ENCODE measurements at regions not wholly inside any gene's neighbourhood (a gene's known extent, or its start where the extent isn't known, plus 50 kb on each side); places are given as distances from the start of the nearest gene placed in this dataset.

- no peak for TF ChIP-seq NFE2L2 (conservative IDR thresholded peaks at IDR 0.05; ENCODE audit: low read length)
- TF ChIP-seq CTCF (IDR thresholded peaks at IDR 0.05), result no peak
- TF ChIP-seq HMGXB4 (CRISPR knock-in tag; IDR thresholded peaks at IDR 0.05; ENCODE audit: borderline replicate concordance), result no peak
- no peak for TF ChIP-seq ELK1 (IDR thresholded peaks at IDR 0.05; ENCODE audit: low read depth, low read length)
- TF ChIP-seq RCOR1 (IDR thresholded peaks at IDR 0.05; ENCODE audit: low read depth, low read length), result no peak
- no peak for TF ChIP-seq E2F6 (IDR thresholded peaks at IDR 0.05; ENCODE audit: borderline replicate concordance, low read depth)
- no peak for TF ChIP-seq RFX5 (IDR thresholded peaks at IDR 0.05)
- TF ChIP-seq KDM1A (IDR thresholded peaks at IDR 0.05; ENCODE audit: low read depth), result no peak
- no peak for TF ChIP-seq POLR2A (IDR thresholded peaks at IDR 0.05; ENCODE audit: low read length)
- no peak for TF ChIP-seq RAD21 (conservative IDR thresholded peaks at IDR 0.05 in 1 of 2, IDR thresholded peaks at IDR 0.05 in 1 of 2)
- TF ChIP-seq EP300 (IDR thresholded peaks at IDR 0.05), result no peak
Measured at GRCh38 chr10:109451879-109452278, 471.4 kb downstream of the XPNPEP1 start.
